AG09309 (cell line): ENCODE measurements at regions not wholly inside any gene's neighbourhood (a gene's known extent, or its start where the extent isn't known, plus 50 kb on each side); places are given as distances from the start of the nearest gene placed in this dataset.

ENCODE experiments used
- DNase-seq: peaks from one replicate; pipeline ENCODE4 v3.0.0-alpha.2; 2010; ENCODE audit warnings: low read depth
- H3K4me3 ChIP-seq: 2 replicates; pipeline ENCODE4 v1.5.1; 2011; ENCODE audit warnings: mild to moderate bottlenecking, low read depth, low read length, moderate library complexity; ENCODE audit not compliant: control insufficient read depth
- TF ChIP-seq, protein P1 (sequence below): IDR thresholded peaks from 2 replicates; pipeline ENCODE4 v1.5.1; 2011; ENCODE audit warnings: mild to moderate bottlenecking, low read depth, low read length, inconsistent platforms; ENCODE audit not compliant: insufficient read depth, control insufficient read depth; ENCODE audit errors: missing control alignments

DNA sequence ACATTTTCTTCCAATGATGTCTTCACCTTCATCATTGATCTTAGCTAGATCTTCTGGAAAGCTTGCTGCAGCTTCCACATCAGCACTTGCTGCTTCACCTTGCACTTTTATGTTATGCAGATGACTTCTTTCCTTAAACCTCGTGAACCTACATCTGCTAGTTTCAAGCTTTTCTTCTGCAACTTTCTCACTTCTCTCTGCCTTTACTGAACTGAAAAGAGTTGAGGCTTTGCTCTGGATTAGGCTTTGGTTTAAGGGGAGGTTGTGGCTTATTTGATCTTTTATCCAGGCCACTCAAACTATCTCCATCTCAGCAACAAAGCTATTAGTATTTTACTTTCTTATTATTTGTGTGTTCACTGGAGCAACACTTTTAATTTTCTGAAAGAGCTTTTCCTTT, 125.5 kb upstream of the POM121L12 start:
- H3K4me3 ChIP-seq = no peak overlapping the region
- DNase-seq = no peak
- TF ChIP-seq, protein P1, sequence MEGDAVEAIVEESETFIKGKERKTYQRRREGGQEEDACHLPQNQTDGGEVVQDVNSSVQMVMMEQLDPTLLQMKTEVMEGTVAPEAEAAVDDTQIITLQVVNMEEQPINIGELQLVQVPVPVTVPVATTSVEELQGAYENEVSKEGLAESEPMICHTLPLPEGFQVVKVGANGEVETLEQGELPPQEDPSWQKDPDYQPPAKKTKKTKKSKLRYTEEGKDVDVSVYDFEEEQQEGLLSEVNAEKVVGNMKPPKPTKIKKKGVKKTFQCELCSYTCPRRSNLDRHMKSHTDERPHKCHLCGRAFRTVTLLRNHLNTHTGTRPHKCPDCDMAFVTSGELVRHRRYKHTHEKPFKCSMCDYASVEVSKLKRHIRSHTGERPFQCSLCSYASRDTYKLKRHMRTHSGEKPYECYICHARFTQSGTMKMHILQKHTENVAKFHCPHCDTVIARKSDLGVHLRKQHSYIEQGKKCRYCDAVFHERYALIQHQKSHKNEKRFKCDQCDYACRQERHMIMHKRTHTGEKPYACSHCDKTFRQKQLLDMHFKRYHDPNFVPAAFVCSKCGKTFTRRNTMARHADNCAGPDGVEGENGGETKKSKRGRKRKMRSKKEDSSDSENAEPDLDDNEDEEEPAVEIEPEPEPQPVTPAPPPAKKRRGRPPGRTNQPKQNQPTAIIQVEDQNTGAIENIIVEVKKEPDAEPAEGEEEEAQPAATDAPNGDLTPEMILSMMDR = no peak

DNA sequence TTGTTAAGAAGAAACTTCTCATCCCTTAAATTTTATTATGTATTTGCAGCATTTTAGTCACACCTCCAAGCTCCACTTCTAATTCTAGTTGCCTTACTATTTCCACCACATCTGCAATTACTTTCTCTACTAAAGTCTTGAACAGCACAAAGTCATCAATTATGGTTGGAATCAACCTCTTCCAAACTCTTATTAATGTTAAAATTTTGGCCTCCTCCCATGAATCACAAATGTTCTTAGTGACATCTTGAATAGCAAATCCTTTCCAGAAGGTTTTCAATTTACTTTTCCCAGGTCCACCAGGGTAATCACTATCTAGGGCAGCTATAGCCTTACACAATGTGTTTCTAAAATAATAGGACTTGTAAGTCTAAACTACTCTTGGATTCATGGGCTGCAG, 126.3 kb upstream of the POM121L12 start:
- TF ChIP-seq, protein P1 = no peak
- H3K4me3 ChIP-seq = no peak overlapping the region
- no peak for DNase-seq

GRCh38 chr7:52897713-52898112, 137.7 kb upstream of the POM121L12 start:
- TF ChIP-seq, protein P1 = no peak
- H3K4me3 ChIP-seq = no peak overlapping the region
- no peak for DNase-seq

DNA sequence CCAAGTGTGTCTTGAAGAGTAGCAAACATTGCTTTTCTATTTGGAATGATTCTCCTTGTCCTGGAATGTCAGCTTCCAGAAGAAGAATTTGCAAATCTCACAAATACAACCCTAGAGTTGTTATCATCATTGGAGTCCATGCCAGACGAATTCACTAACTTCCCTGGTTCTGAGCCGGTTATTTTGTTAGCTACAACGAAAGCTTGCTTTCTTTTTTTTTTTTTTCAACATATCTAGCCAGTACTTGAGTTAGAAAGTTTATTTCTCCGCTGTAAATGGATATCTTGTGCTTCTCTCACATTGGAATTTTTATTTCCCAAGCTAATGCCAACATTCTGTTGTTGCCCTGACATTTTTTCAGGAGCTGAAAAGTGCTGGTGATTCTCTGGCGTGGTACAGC, 138.1 kb upstream of the POM121L12 start:
- no peak for DNase-seq
- TF ChIP-seq, protein P1 = no peak
- no peak overlapping the region for H3K4me3 ChIP-seq

- DNase-seq = no peak
- TF ChIP-seq, protein P1 = no peak
- H3K4me3 ChIP-seq = no peak overlapping the region
Measured at GRCh38 chr7:52877240-52877639, 158.2 kb upstream of the POM121L12 start.

DNA sequence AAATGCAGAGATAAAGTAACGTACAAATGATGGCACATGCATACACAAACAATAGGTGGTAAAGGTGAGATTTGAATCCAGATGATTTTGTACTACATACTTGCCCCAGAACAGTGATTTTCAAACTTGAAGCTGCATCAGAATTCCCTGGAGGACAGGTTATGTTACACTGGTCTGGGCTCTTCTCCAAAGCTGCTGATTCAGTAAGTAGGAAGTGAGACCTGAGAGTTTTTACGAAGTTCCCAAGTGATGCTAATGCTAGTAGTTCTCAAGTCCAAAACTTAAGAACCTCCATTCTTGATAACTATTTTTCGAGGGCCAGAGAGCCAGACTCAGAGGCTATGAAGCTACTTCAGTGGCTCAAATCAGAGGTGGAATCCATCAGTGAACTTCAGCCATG, 159.0 kb upstream of the POM121L12 start:
- TF ChIP-seq, protein P1 = no peak
- DNase-seq = no peak
- H3K4me3 ChIP-seq = no peak overlapping the region

DNA sequence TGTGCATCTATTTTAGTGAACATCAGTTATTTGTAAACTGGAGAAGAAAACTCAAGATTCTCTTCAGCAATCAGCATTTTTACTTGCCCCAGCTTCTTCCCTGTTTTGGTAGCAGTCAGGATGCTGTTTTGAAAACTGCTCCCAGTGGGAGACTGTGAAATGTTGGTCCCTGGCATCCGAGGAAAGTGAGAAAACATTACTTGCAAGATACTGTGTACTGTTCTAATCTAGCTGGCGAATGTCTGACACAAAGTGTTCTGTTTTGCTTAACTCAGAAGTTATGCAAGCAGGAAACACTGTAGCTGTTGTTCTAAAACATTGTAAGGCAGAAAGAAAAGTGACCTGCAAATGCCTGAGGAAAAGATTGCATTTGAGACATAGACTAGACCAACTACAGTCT, 171.8 kb upstream of the POM121L12 start:
- H3K4me3 ChIP-seq = no peak overlapping the region
- TF ChIP-seq, protein P1 = no peak
- DNase-seq = no peak
